H1 (cell line): ENCODE measurements at regions not wholly inside any gene's neighbourhood (a gene's known extent, or its start where the extent isn't known, plus 50 kb on each side); places are given as distances from the start of the nearest gene placed in this dataset.

Source experiments
- CTCF ChIA-PET: fragments of 300-600 bp; sonication (Branson Sonifier 250); formaldehyde crosslinking; loops from one replicate; lab custom pipeline; 2021; ENCODE audit not compliant: partially characterized antibody; lab: Charles Lee
- POLR2A ChIA-PET: fragments of 300-600 bp; sonication (Branson Sonifier 250); formaldehyde crosslinking; loops from one replicate; lab custom pipeline; 2021; ENCODE audit warnings: inconsistent platforms; ENCODE audit not compliant: partially characterized antibody; lab: Charles Lee
- DNase-seq, 2 experiments: peaks; one replicate each; pipeline versions ENCODE4 v3.0.0 to v3.0.0-alpha.2; 2010 to 2022; ENCODE audit warnings: low spot score in 2 of 2, low read depth in 1 of 2, mixed read lengths in 1 of 2
- FAIRE-seq: peaks from 2 replicates; lab custom pipeline; 2011; peaks lifted over from hg19 to GRCh38; lab: Jason Lieb, UNC
- H2AFZ ChIP-seq: 2 replicates; pipeline ENCODE4 v1.8.1; 2012; ENCODE audit warnings: low read length, inconsistent platforms
- H2AK5ac ChIP-seq: 2 replicates; pipeline ENCODE4 v1.6.1; 2013; ENCODE audit warnings: low read depth, low read length
- H2BK120ac ChIP-seq: replicated peaks from 2 replicates; pipeline ENCODE3; 2013; ENCODE audit warnings: low read depth, low read length, inconsistent platforms
- H2BK12ac ChIP-seq: 2 replicates; pipeline ENCODE4 v1.6.1; 2013; ENCODE audit warnings: low read depth, low read length
- H2BK15ac ChIP-seq: 2 replicates; pipeline ENCODE4 v1.6.1; 2013; ENCODE audit warnings: low read length
- H2BK20ac ChIP-seq: 2 replicates; pipeline ENCODE4 v1.6.1; 2013; ENCODE audit warnings: low read length
- H2BK5ac ChIP-seq: 2 replicates; pipeline ENCODE4 v1.6.1; 2013; ENCODE audit warnings: low read depth, low read length
- H3K14ac ChIP-seq: 2 replicates; pipeline ENCODE4 v1.6.1; 2013; ENCODE audit warnings: inconsistent platforms; ENCODE audit not compliant: insufficient read length
- H3K18ac ChIP-seq: 2 replicates; pipeline ENCODE4 v1.6.1; 2013; ENCODE audit warnings: low read length; ENCODE audit errors: extremely low read depth
- H3K23ac ChIP-seq: 2 replicates; pipeline ENCODE4 v1.6.1; 2013; ENCODE audit warnings: inconsistent platforms; ENCODE audit not compliant: insufficient read length
- H3K23me2 ChIP-seq: 2 replicates; pipeline ENCODE4 v1.6.1; 2013; ENCODE audit warnings: low read depth, low read length
- H3K27ac ChIP-seq: 2 replicates; pipeline ENCODE4 v1.6.1; 2011; ENCODE audit warnings: low read depth, low read length, inconsistent platforms
- H3K27me3 ChIP-seq, 4 experiments: replicated peaks in 1 of 4; 1 replicate in 1 of 4; 2 replicates in 3 of 4; pipeline versions ENCODE4 v1.6.1 to v1.8.1; 2011 to 2013; ENCODE audit warnings: low read length in 3 of 4, mild to moderate bottlenecking in 3 of 4, inconsistent platforms in 2 of 4, mixed read lengths in 2 of 4, moderate library complexity in 1 of 4; ENCODE audit not compliant: control insufficient read depth in 3 of 4, insufficient read depth in 3 of 4; ENCODE audit errors: extremely low read depth in 1 of 4
- H3K36me3 ChIP-seq, 4 experiments: 2 replicates each; pipeline versions ENCODE4 v1.6.1 to v1.8.1; 2011 to 2013; ENCODE audit warnings: mild to moderate bottlenecking in 4 of 4, low read length in 3 of 4, moderate library complexity in 2 of 4, control low read depth in 1 of 4, inconsistent platforms in 1 of 4; ENCODE audit not compliant: insufficient read depth in 4 of 4, control insufficient read depth in 2 of 4
- H3K4ac ChIP-seq: replicated peaks from 2 replicates; pipeline ENCODE3; 2013; ENCODE audit warnings: low read length, low read depth, mixed read lengths, inconsistent platforms; ENCODE audit not compliant: insufficient read length
- H3K4me1 ChIP-seq, 4 experiments: replicated peaks in 1 of 4; 1 replicate in 1 of 4; 2 replicates in 3 of 4; pipeline versions ENCODE4 v1.6.1 to v1.8.1; 2011 to 2013; ENCODE audit warnings: low read length in 3 of 4, inconsistent platforms in 2 of 4, mixed read lengths in 1 of 4; ENCODE audit not compliant: insufficient read depth in 4 of 4, control insufficient read depth in 3 of 4
- H3K4me2 ChIP-seq, 2 experiments: 2 replicates each; pipeline versions ENCODE4 v1.6.1 to v1.8.1; 2011 to 2013; ENCODE audit warnings: low read depth in 2 of 2, low read length in 2 of 2, control low read depth in 1 of 2, inconsistent platforms in 1 of 2, mild to moderate bottlenecking in 1 of 2; ENCODE audit not compliant: insufficient read depth in 1 of 2
- H3K4me3 ChIP-seq, 4 experiments: fragments of 200-600, 300-600 bp in 1 of 4; sonication (generic), shearing (Covaris generic), sonication (Bioruptor Twin) in 1 of 4; 2 replicates each; pipeline versions ENCODE4 v1.5.1 to v1.8.1; 2011 to 2016; ENCODE audit warnings: low read length in 4 of 4, low read depth in 3 of 4, control low read depth in 2 of 4, inconsistent platforms in 2 of 4, mild to moderate bottlenecking in 2 of 4, mixed read lengths in 1 of 4, moderate library complexity in 1 of 4; ENCODE audit not compliant: insufficient read depth in 2 of 4; ENCODE audit errors: extremely low read depth in 1 of 4
- H3K56ac ChIP-seq: replicated peaks from 2 replicates; pipeline ENCODE3; 2013; ENCODE audit warnings: low read depth, mild to moderate bottlenecking, mixed read lengths, low read length, inconsistent platforms; ENCODE audit not compliant: insufficient read length
- H3K79me1 ChIP-seq: 2 replicates; pipeline ENCODE4 v1.6.1; 2013; ENCODE audit warnings: low read depth, low read length, control low read depth
- H3K79me2 ChIP-seq, 2 experiments: 2 replicates each; pipeline versions ENCODE4 v1.6.1 to v1.8.1; 2012 to 2013; ENCODE audit warnings: low read length in 2 of 2, mild to moderate bottlenecking in 2 of 2, inconsistent platforms in 1 of 2; ENCODE audit not compliant: insufficient read depth in 2 of 2, control insufficient read depth in 1 of 2
- H3K9ac ChIP-seq, 4 experiments: replicated peaks in 1 of 4; 1 replicate in 1 of 4; 2 replicates in 3 of 4; pipeline versions ENCODE4 v1.6.1 to v1.8.1; 2011 to 2013; ENCODE audit warnings: low read depth in 3 of 4, low read length in 3 of 4, control low read depth in 2 of 4, mild to moderate bottlenecking in 2 of 4, moderate library complexity in 2 of 4, inconsistent platforms in 1 of 4; ENCODE audit errors: extremely low read depth in 1 of 4
- H3K9me3 ChIP-seq, 2 experiments: 2 replicates each; pipeline versions ENCODE4 v1.6.1 to v1.8.1; 2012 to 2013; ENCODE audit warnings: mild to moderate bottlenecking in 2 of 2, moderate library complexity in 2 of 2, control low read depth in 1 of 2, inconsistent platforms in 1 of 2, low read depth in 1 of 2, low read length in 1 of 2, mixed read lengths in 1 of 2; ENCODE audit not compliant: insufficient read depth in 2 of 2
- H4K20me1 ChIP-seq, 2 experiments: replicated peaks in 1 of 2; 2 replicates each; pipeline versions ENCODE3 to v1.8.1; 2011 to 2013; ENCODE audit warnings: inconsistent platforms in 2 of 2, low read length in 2 of 2, mild to moderate bottlenecking in 1 of 2; ENCODE audit not compliant: insufficient read depth in 2 of 2, control insufficient read depth in 1 of 2
- H4K5ac ChIP-seq: 2 replicates; pipeline ENCODE4 v1.6.1; 2013; ENCODE audit warnings: low read length, low read depth, mixed read lengths, inconsistent platforms; ENCODE audit not compliant: insufficient read length
- H4K8ac ChIP-seq: 2 replicates; pipeline ENCODE4 v1.8.0; 2013; ENCODE audit warnings: mild to moderate bottlenecking, moderate library complexity, low read length, inconsistent platforms; ENCODE audit not compliant: insufficient read depth; ENCODE audit errors: extremely low read depth
- H4K91ac ChIP-seq: replicated peaks from 2 replicates; pipeline ENCODE3; 2013; ENCODE audit warnings: low read length, mixed read lengths, inconsistent platforms; ENCODE audit not compliant: insufficient read length
- BACH1 ChIP-seq: IDR thresholded peaks from 2 replicates; pipeline ENCODE4 v1.6.1; 2012; ENCODE audit warnings: low read length, improper control_type of control experiment
- E2F6 ChIP-seq: IDR thresholded peaks from 2 replicates; pipeline ENCODE4 v1.6.1; 2012; ENCODE audit warnings: inconsistent platforms
- EGR1 ChIP-seq: IDR thresholded peaks from 2 replicates; pipeline ENCODE4 v1.6.1; 2011; ENCODE audit warnings: low read depth, low read length, borderline replicate concordance
- FOSL1 ChIP-seq: IDR thresholded peaks from 2 replicates; pipeline ENCODE4 v1.6.1; 2011; ENCODE audit warnings: mild to moderate bottlenecking, low read depth, low read length, moderate library complexity; ENCODE audit not compliant: insufficient read depth
- JUN ChIP-seq: IDR thresholded peaks from 2 replicates; pipeline ENCODE4 v1.6.1; 2011; ENCODE audit warnings: low read depth, mild to moderate bottlenecking, improper control_type of control experiment, low read length
- POLR2A ChIP-seq, 2 experiments: IDR thresholded peaks; 1 replicate in 1 of 2; 2 replicates in 1 of 2; pipeline ENCODE4 v1.6.1; 2011; ENCODE audit warnings: low read depth in 2 of 2, low read length in 2 of 2, mild to moderate bottlenecking in 2 of 2; ENCODE audit errors: control extremely low read depth in 1 of 2
- POLR2AphosphoS5 ChIP-seq: IDR thresholded peaks from 2 replicates; pipeline ENCODE4 v1.6.1; 2011; ENCODE audit warnings: low read depth, low read length
- POU5F1 ChIP-seq: IDR thresholded peaks from 2 replicates; pipeline ENCODE4 v1.6.1; 2011; ENCODE audit warnings: low read depth, mild to moderate bottlenecking, low read length, moderate library complexity
- SIN3A ChIP-seq, 2 experiments: IDR thresholded peaks in 1 of 2; conservative IDR thresholded peaks in 1 of 2; 2 replicates each; pipeline ENCODE4 v1.6.1; 2011 to 2012; ENCODE audit warnings: low read length in 2 of 2, improper control_type of control experiment in 1 of 2, low read depth in 1 of 2, mild to moderate bottlenecking in 1 of 2
- SRF ChIP-seq: IDR thresholded peaks from 2 replicates; pipeline ENCODE4 v1.6.1; 2011; ENCODE audit warnings: mild to moderate bottlenecking, low read depth, low read length, moderate library complexity
- SUZ12 ChIP-seq: fragments of 200-600 bp; sonication (generic); IDR thresholded peaks from 2 replicates; pipeline ENCODE4 v1.6.1; 2012; ENCODE audit warnings: mild to moderate bottlenecking, inconsistent platforms, low read length, moderate library complexity, mixed read lengths
- TCF12 ChIP-seq: IDR thresholded peaks from 2 replicates; pipeline ENCODE4 v1.6.1; 2011; ENCODE audit warnings: low read depth, mild to moderate bottlenecking, low read length
- WGBS, 2 experiments: shearing (Covaris generic) in 1 of 2; methylation state at CpG; one replicate each; pipeline versions ENCODE4 v1.1.6 to v1.1.7; 2013 to 2015; ENCODE audit warnings: low lambda C conversion rate in 2 of 2, mixed read lengths in 2 of 2, inconsistent platforms in 1 of 2, low coverage in 1 of 2, missing lambda C conversion rate in 1 of 2; ENCODE audit not compliant: insufficient replicate concordance in 2 of 2, insufficient coverage in 1 of 2, insufficient read length in 1 of 2; ENCODE audit errors: extremely low coverage in 1 of 2, missing lambda C conversion rate in 1 of 2; 5-methylcytosine and 5-hydroxymethylcytosine counted together

GRCh38 chr13:47250146-47250545 lies 353.3 kb upstream of the HTR2A start:
- H3K14ac ChIP-seq = no peak overlapping the region
- H3K23ac ChIP-seq = no peak overlapping the region
- H2BK12ac ChIP-seq = no peak overlapping the region
- H3K36me3 ChIP-seq = no peaks in the 10 kb centered on the region
- no peak overlapping the region for H2BK5ac ChIP-seq
- 89% methylated on average over 7 of the region's 7 CpGs; no CpG with 5 or more reads in 1 of the 2 experiments for WGBS, 2 experiments
- no peak overlapping the region for H3K27ac ChIP-seq
- no peak overlapping the region for H3K56ac ChIP-seq
- FAIRE-seq (no peak), DNase-seq (no peak)
- no peak overlapping the region for H2BK20ac ChIP-seq
- no peak overlapping the region for H2AK5ac ChIP-seq
- no peaks in the 10 kb centered on the region for H3K27me3 ChIP-seq
- no peaks in the 10 kb centered on the region; a peak in 1 of 4 replicates for H3K9me3 ChIP-seq
- no peak overlapping the region for H2BK120ac ChIP-seq
- no peak overlapping the region for H2AFZ ChIP-seq
- H3K79me1 ChIP-seq = no peaks in the 10 kb centered on the region
- H3K9ac ChIP-seq = no peak overlapping the region
- no peak overlapping the region for H3K4me2 ChIP-seq
- no peak overlapping the region for H3K4ac ChIP-seq
- no peak overlapping the region for H2BK15ac ChIP-seq
- H3K18ac ChIP-seq = no peak overlapping the region
- H3K23me2 ChIP-seq = no peaks in the 10 kb centered on the region
- H4K20me1 ChIP-seq = no peaks in the 10 kb centered on the region
- POLR2A ChIA-PET = no interaction called here
- H3K79me2 ChIP-seq = no peaks in the 10 kb centered on the region
- CTCF ChIA-PET = interaction anchor here (1.1 to 1.4 kb wide), 2 partner anchors 11 to 61 kb away, joined by 3 read pairs; no protein-coding TSS in a partner anchor
- H4K91ac ChIP-seq = no peak overlapping the region
- no peak overlapping the region for H4K8ac ChIP-seq
- no peak overlapping the region for H3K4me3 ChIP-seq
- H3K4me1 ChIP-seq = no peaks in the 10 kb centered on the region
- H4K5ac ChIP-seq = no peak overlapping the region
- TF ChIP-seq BACH1 = no peak
- TF ChIP-seq TCF12 = no peak
- TF ChIP-seq FOSL1 = no peak
- no peak for TF ChIP-seq EGR1
- TF ChIP-seq JUN = no peak
- no peak for TF ChIP-seq SIN3A (conservative IDR thresholded peaks at IDR 0.05 in 1 of 2, IDR thresholded peaks at IDR 0.05 in 1 of 2; ENCODE audit: low read depth in 1 of 2, low read length in 2 of 2)
- TF ChIP-seq SRF = no peak
- TF ChIP-seq SUZ12 = no peak
- no peak for TF ChIP-seq E2F6
- no peak for TF ChIP-seq POU5F1
- no peak for TF ChIP-seq POLR2AphosphoS5
- no peak for TF ChIP-seq POLR2A (IDR thresholded peaks at IDR 0.05; ENCODE audit: control extremely low read depth in 1 of 2, low read depth in 2 of 2, low read length in 2 of 2)
